ENCODE measurements at regions not wholly inside any gene's neighbourhood (a gene's known extent, or its start where the extent isn't known, plus 50 kb on each side); places are given as distances from the start of the nearest gene placed in this dataset.
"Not testable (repeated sequence)": the region's sequence is repeated elsewhere in the genome, so short reads cannot be mapped to it uniquely, and the experiment has no call there.

GRCh38 chr6:27836141-27836782 is 75.9 kb downstream of the OR2B2 start:
- Mint-ChIP-seq H3K4me3 (no peak overlapping the region), H3K36me3 (no peaks in the 10 kb centered on the region), H3K4me1 (peaks cover 8 to 42% (median 19%) of the 10 kb centered on the region in 4 donors), H3K9me3 (no peaks in the 10 kb centered on the region), H3K27me3 (peaks cover 0 to 8% (median 0%) of the 10 kb centered on the region in 5 donors), H3K27ac (no peak overlapping the region)
- POLR2A ChIA-PET, result interaction anchor here (0.8 to 11.6 kb wide), 25 partner anchors 15 to 1815 kb away, joined by 3 to 793 read pairs (median 24); partner anchors contain the start of gene ZNF184
- ATAC-seq, result no peak
- DNase-seq, result no peak

DNA sequence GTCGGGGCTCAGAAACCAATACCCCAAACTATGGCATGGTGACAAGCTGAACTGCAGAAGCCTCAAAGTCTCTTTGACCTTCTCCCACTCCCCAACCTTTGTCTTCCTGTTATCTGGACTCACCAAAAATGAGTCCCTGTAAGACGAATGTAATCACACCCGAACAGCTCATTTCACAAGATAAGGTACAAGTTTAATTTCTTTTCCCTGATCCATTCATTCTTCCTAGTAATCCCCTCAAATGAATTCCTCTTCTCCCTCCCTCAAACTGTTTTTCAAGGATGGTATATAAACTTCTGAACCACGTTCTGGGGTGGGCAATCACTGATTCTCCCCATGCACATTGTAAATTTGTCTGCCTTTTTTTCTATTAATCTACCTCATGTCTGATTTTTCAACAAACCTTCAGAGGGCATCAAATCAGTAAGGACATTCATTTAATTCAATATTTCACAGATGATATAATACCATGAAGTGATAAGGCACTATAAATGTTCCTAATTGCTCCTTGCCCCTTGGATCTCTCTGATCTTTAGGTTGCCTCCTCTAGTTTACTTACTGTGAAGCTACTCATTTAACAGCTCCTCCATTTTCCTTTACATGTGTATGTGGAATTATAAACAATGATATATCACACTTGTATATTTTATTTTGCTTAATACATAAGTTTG is 77.2 kb downstream of the OR2B2 start:
- H3K27ac Mint-ChIP-seq, result peak overlapping the region in 7 of 10 donors; percentile 20 to 82 (median 72)
- POLR2A ChIA-PET, result interaction anchor here (0.9 to 11.6 kb wide), 12 partner anchors 14 to 1710 kb away, joined by 3 to 793 read pairs (median 58); a partner anchor contains a TSS
- no peaks in the 10 kb centered on the region for H3K36me3 Mint-ChIP-seq
- H3K4me1 Mint-ChIP-seq, result peaks cover 17 to 48% (median 26%) of the 10 kb centered on the region in 4 donors
- peak overlapping the region in 8 of 10 donors; percentile 3 to 67 (median 24) for H3K4me3 Mint-ChIP-seq
- H3K9me3 Mint-ChIP-seq, result no peaks in the 10 kb centered on the region
- ATAC-seq, result no peak
- H3K27me3 Mint-ChIP-seq, result peaks cover 0 to 5% (median 0%) of the 10 kb centered on the region in 5 donors
- no peak for DNase-seq

- DNase-seq (no peak), ATAC-seq (no peak)
- Mint-ChIP-seq H3K36me3 (no peaks in the 10 kb centered on the region), H3K27ac (peak overlapping the region in 7 of 10 donors; percentile 6 to 72 (median 15)), H3K4me1 (peaks cover 14 to 48% (median 28%) of the 10 kb centered on the region in 4 donors), H3K9me3 (no peaks in the 10 kb centered on the region), H3K4me3 (no peak overlapping the region), H3K27me3 (no peaks in the 10 kb centered on the region)
- POLR2A ChIA-PET, result interaction anchor here (0.7 to 11.6 kb wide), 12 partner anchors 13 to 1710 kb away, joined by 3 to 793 read pairs (median 58); a partner anchor contains a TSS
Measured at GRCh38 chr6:27834384-27834783, 77.8 kb downstream of the OR2B2 start.

DNA sequence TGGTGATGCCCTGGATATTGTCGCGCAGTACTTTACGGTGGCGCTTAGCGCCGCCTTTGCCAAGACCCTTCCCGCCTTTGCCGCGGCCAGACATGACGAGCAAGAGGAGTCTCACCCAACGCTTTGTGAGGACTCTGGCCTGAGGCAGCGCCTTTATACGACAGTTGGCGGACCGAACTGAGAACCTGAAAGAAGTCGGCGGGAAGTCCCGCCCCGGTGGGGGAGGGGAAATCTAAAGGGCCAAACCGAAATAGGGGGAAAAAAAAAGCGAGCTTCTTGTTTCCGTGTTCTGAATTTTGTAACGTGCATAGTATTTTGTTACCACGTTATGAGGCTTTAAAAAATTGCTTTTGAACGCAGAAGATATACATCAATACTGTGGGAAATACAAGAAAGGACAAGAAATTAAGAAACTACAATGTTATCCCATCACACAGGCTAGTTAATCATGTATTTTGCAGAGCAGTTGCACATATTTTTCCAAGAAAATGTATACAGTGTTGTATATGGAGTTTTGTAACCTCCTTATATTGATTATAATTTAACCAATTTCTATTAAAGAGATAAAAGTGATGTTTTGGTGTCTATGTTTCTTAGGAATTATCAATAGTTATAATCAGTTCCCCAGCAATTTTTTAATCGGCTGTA is 80.6 kb downstream of the OR2B2 start:
- DNase-seq (peak; percentile 34 to 91 (median 79)), ATAC-seq (peak; percentile 66 to 67)
- peak overlapping the region; percentile 93 to 99 (median 98) for H3K27ac Mint-ChIP-seq
- POLR2A ChIA-PET, result interaction anchor here (0.6 to 11.6 kb wide), 13 partner anchors 10 to 1811 kb away, joined by 3 to 793 read pairs (median 6); a partner anchor contains a TSS
- not testable (repeated sequence) for H3K36me3 Mint-ChIP-seq, H3K27me3 Mint-ChIP-seq, H3K9me3 Mint-ChIP-seq
- peak overlapping the region; percentile 75 to 99 (median 92) for H3K4me3 Mint-ChIP-seq
- peaks cover 14 to 54% (median 30%) of the 10 kb centered on the region in 4 donors for H3K4me1 Mint-ChIP-seq

DNA sequence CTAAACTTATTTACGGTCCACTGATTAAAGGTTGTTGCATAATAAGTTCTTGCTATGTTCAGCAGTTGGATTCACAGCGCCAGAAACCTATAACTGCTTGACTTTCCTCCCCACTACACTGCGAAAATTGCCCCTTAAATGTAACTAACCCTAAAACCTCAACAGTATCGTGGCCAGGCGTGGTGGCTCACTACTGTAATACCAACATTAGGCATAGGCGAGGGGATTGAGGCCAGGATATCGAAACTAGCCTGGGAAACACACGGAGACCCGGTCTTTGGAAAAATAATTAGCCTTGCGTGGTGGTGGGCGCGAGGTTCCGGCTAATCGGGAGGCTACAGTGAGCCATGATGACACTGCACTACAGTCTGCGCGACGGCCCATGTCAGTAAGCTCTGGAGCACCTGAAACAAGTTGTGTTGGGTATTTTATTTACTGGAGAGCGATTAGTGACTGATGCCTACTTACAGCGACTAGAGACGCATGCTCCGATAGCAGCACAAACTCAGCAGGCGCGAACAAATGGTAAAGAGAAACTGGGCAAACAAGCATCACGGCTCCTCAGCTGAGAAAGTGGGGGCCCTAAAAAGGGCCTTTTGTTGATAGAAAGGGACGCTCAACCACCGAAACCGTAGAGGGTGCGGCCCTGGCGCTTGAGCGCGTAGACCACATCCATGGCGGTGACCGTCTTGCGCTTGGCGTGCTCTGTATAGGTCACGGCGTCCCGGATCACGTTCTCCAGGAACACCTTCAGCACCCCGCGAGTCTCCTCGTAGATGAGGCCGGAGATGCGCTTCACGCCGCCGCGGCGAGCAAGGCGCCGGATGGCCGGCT is 81.4 kb downstream of the OR2B2 start:
- peak; percentile 80 to 83 for ATAC-seq
- POLR2A ChIA-PET, result interaction anchor here (0.6 to 11.6 kb wide), 12 partner anchors 7 to 1810 kb away, joined by 3 to 793 read pairs (median 8); a partner anchor contains a TSS
- Mint-ChIP-seq H3K4me1 (peaks cover 8 to 55% (median 31%) of the 10 kb centered on the region in 4 donors), H3K27ac (peak overlapping the region; percentile 93 to 99 (median 98)), H3K4me3 (peak overlapping the region; percentile 75 to 99 (median 92))
- not testable (repeated sequence) for H3K9me3 Mint-ChIP-seq, H3K27me3 Mint-ChIP-seq, H3K36me3 Mint-ChIP-seq
- peak in 8 of 10 donors; percentile 37 to 82 (median 69) for DNase-seq

DNA sequence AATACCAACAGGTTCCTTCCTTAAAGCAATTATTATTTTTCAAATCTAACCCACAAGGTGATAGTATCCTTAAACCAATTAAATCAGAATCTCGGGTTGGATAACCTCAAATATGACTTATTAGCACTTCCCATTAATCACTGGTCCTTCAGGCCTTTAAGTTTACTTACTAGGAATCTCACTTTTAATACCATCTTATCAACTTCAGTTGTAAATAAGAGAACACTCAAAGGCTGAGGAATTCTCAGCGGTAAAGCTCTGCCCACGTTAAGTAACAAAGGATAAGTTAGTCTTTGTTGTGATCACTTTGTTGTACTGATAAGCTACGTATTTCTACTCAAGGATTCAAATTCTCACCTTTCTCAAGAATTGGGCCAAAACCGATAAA is 82.0 kb downstream of the OR2B2 start:
- Mint-ChIP-seq H3K27me3 (no peaks in the 10 kb centered on the region), H3K27ac (peak overlapping the region; percentile 93 to 99 (median 98)), H3K4me3 (peak overlapping the region; percentile 75 to 99 (median 92)), H3K4me1 (peaks cover 11 to 55% (median 35%) of the 10 kb centered on the region in 4 donors), H3K36me3 (no peaks in the 10 kb centered on the region), H3K9me3 (no peaks in the 10 kb centered on the region)
- DNase-seq, result no peak
- ATAC-seq, result peak; percentile 2 to 7
- POLR2A ChIA-PET, result interaction anchor here (1.6 to 11.6 kb wide), 9 partner anchors 8 to 1810 kb away, joined by 5 to 793 read pairs (median 18); a partner anchor contains a TSS

GRCh38 chr6:27829453-27830211 is 82.6 kb downstream of the OR2B2 start:
- Mint-ChIP-seq H3K27me3 (no peaks in the 10 kb centered on the region), H3K9me3 (no peaks in the 10 kb centered on the region), H3K4me3 (peak overlapping the region in 9 of 10 donors; percentile 75 to 99 (median 93)), H3K36me3 (no peaks in the 10 kb centered on the region), H3K4me1 (peaks cover 10 to 55% (median 35%) of the 10 kb centered on the region in 4 donors), H3K27ac (peak overlapping the region; percentile 93 to 99 (median 98))
- DNase-seq (no peak), ATAC-seq (no peak)
- POLR2A ChIA-PET, result interaction anchor here (1.0 to 11.6 kb wide), 11 partner anchors 8 to 1809 kb away, joined by 3 to 793 read pairs (median 9); a partner anchor contains a TSS

DNA sequence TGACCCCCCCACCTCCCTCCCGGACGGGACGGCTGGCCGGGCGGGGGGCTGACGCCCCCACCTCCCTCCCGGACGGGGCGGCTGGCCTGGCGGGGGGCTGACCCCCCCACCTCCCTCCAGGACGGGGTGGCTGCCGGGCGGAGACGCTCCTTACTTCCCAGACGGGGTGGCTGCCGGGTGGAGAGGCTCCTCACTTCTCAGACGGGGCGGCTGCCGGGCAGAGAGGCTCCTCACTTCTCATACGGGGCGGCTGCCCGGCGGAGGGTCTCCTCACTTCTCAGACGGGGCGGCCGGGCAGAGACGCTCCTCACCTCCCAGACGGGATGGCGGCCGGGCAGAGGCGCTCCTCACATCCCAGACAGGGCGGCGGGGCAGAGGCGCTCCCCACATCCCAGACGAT is 84.7 kb downstream of the OR2B2 start:
- DNase-seq, H3K9me3 Mint-ChIP-seq, ATAC-seq, H3K27me3 Mint-ChIP-seq, POLR2A ChIA-PET, H3K27ac Mint-ChIP-seq, H3K4me3 Mint-ChIP-seq, H3K36me3 Mint-ChIP-seq: not testable (repeated sequence)
- peaks cover 11 to 55% (median 40%) of the 10 kb centered on the region in 4 donors for H3K4me1 Mint-ChIP-seq

DNA sequence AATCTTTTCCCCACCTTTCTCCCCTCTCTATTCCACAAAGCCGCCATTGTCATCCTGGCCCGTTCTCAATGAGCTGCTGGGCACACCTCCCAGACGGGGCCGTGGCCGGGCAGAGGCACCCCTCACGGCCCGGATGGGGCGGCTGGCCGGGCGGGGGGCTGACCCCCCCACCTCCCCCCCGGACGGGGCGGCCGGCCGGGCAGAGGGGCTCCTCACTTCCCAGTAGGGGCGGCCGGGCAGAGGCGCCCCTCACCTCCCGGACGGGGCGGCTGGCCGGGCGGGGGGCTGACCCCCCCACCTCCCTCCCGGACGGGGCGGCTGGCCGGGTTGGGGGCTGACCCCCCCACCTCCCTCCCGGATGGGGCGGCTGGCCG is 85.6 kb downstream of the OR2B2 start:
- peak overlapping the region in 4 of 10 donors; percentile 34 to 66 (median 55) for H3K4me3 Mint-ChIP-seq
- DNase-seq, H3K27me3 Mint-ChIP-seq, ATAC-seq, H3K9me3 Mint-ChIP-seq, POLR2A ChIA-PET, H3K36me3 Mint-ChIP-seq: not testable (repeated sequence)
- H3K27ac Mint-ChIP-seq, result peak overlapping the region in 3 of 10 donors; percentile 83 to 96 (median 84)
- H3K4me1 Mint-ChIP-seq, result peaks cover 11 to 52% (median 40%) of the 10 kb centered on the region in 4 donors

GRCh38 chr6:27825848-27826611 is 86.2 kb downstream of the OR2B2 start:
- not testable (repeated sequence) for H3K27me3 Mint-ChIP-seq, DNase-seq, H3K9me3 Mint-ChIP-seq, H3K36me3 Mint-ChIP-seq, ATAC-seq
- POLR2A ChIA-PET, result interaction anchor here (0.6 to 9.2 kb wide), 7 partner anchors 9 to 69 kb away, joined by 4 to 308 read pairs (median 134); a partner anchor contains a TSS
- Mint-ChIP-seq H3K27ac (peak overlapping the region in 8 of 10 donors; percentile 56 to 96 (median 70)), H3K4me1 (peaks cover 11 to 49% (median 39%) of the 10 kb centered on the region in 4 donors), H3K4me3 (peak overlapping the region in 9 of 10 donors; percentile 12 to 86 (median 52))

Measured in naive thymus-derived CD8-positive, alpha-beta T cell (primary cell).